AG09319 (cell line): ENCODE measurements at regions not wholly inside any gene's neighbourhood (a gene's known extent, or its start where the extent isn't known, plus 50 kb on each side); places are given as distances from the start of the nearest gene placed in this dataset.

ENCODE experiments used
- DNase-seq: peaks from one replicate; pipeline ENCODE4 v3.0.0-alpha.2; 2010; ENCODE audit warnings: low read depth; ENCODE audit errors: extremely low read depth
- CTCF ChIP-seq: IDR thresholded peaks from 2 replicates; pipeline ENCODE4 v1.5.1; 2011; ENCODE audit warnings: low read depth, mild to moderate bottlenecking, inconsistent platforms, low read length, moderate library complexity

GRCh38 chr12:94077209-94077608 lies 71.2 kb upstream of the PLXNC1 start:
- no peak for TF ChIP-seq CTCF
- no peak for DNase-seq

- no peak for TF ChIP-seq CTCF
- no peak for DNase-seq
Measured at GRCh38 chr12:94078138-94078723, 70.1 kb upstream of the PLXNC1 start.

GRCh38 chr12:94078736-94079509 lies 69.5 kb upstream of the PLXNC1 start:
- DNase-seq = no peak
- TF ChIP-seq CTCF = no peak

- no peak for DNase-seq
- no peak for TF ChIP-seq CTCF
Measured at GRCh38 chr12:94079566-94080340, 68.6 kb upstream of the PLXNC1 start.

GRCh38 chr12:94080341-94081009 lies 67.9 kb upstream of the PLXNC1 start:
- DNase-seq = no peak
- no peak for TF ChIP-seq CTCF

- no peak for DNase-seq
- TF ChIP-seq CTCF = no peak
Measured at GRCh38 chr12:94082690-94083089, 65.7 kb upstream of the PLXNC1 start.
